ENCODE measurements at regions not wholly inside any gene's neighbourhood (a gene's known extent, or its start where the extent isn't known, plus 50 kb on each side); places are given as distances from the start of the nearest gene placed in this dataset.

DNA sequence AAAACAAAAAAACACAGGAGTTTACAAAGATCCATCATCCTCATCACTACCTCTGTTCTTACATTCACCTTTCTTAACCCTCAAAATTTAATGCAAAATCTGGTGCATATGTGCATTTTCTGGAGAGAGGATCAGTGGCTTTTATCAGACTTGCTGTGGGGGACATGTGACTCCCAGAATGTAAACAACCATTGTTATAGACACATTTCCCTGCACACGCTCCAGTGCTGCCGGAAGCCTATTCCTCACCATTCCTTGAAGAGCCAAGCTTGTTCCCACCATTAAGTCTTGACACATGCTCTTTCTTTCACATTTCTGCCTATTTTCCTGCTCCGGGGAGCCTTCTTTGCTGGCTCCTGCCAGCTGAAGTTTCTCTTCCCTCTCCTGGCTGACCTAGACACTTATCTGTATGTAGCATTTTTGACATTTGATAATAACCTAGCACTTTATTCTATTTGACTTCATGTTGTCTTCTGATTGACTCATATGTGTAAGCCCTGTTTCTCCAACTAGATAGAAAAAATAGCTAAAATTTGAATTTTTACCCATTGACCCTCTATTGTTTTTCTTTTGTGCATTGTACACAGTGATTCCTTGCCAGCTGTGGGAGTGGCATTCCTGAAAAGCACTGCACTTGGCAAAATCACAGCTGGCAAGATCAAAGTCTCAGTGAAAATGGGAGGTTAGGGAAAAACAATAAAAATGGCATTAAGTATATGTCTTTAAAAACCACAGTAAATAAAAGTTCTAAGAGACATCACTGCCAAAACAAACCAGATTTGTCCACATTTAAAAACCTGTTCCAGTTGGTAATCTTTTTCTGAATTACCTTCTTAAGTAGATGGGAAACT is 76.8 kb upstream of the CIBAR2 start:
- DNase-seq, result no peak

DNA sequence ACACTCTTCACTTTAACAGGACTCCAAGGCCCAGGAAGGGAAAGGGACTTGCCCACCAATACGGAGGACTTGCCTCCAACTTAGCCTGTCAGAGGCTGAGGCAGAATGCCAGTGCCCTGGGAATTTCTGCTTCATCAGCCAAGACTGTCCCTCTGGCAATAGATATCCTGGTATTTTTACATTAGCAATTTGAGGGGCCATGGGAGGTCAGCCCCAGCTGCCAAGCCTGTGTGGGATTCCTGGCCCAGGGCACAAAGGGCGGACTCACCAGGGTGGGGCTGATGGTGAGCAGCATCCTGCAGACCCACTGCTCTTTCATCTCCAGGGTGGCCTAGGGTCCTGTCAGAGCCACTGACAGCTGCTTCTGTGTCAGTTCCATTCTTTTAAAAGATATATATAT is 78.3 kb upstream of the CIBAR2 start:
- DNase-seq, result no peak

DNA sequence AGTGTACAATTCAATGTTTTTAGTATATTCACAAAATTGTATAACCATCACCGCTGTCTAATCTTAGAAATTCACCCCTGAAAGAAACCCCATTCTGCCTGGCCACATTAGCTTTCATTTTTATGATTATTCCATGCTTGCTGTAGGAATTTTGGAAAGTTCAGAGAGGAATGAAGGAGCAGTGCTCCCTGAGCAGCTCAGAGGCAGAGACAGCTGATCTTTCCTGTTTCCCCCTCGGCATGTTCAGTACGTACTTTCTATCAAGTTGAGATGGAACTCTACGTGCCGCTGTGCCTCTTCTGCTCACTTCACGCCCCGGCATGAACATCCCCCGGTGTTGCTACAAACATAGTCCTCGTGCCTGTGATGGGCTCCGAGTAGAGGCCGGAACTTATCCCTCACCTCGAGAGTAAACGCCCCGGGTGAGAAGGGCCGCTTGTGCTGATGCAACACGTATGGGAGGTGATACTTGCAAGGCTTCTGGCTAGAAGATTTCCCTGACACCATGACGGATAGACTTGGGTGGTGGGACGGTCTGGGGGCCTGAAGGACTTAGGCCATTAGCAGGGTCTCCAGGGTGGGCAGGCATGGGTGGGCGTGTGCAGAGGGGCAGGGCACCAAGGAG is 79.2 kb upstream of the CIBAR2 start:
- no peak for DNase-seq

DNA sequence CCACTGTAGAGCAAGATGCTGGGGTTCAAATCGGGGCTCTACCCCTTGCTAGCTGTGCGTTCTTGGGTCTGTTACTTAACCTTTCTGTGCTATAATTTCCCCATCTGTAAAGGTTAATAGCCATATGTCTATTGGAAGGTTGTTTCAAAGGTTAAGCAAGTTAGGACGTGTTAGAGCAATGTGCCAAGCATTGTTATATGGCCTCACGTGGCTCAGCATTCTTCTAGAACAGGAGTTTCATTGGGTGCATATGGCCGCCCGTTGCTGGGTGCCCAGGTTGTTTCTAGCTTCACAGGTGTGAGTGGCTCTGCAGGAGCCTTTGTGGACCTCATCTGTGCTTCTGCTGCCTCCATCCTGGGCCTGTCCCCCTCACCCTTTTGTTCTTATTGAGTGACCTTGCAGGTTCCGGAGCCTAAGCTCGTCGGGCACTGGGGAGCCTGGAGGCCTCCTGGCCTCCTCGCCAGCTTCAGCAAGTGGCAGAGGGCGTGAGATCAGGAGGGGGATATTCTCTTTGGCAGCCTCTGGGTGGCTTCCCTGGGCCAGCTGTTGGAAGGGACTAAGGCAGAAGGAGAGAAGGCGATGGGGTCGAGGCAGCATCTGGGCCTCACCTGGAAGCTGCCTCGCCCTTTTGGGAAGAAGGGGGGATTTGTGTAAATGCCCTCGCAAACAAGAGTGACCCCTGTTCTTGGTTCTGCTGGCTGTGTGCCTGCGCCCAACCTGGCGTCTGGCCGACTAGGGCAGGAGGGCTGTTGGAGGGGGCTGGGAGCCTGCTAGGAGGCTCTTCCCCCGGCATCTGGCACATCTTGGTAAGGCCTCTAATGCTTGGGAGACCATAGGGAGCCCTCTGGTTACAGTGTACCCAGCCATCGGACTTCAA is 80.2 kb upstream of the CIBAR2 start:
- no peak for DNase-seq

DNA sequence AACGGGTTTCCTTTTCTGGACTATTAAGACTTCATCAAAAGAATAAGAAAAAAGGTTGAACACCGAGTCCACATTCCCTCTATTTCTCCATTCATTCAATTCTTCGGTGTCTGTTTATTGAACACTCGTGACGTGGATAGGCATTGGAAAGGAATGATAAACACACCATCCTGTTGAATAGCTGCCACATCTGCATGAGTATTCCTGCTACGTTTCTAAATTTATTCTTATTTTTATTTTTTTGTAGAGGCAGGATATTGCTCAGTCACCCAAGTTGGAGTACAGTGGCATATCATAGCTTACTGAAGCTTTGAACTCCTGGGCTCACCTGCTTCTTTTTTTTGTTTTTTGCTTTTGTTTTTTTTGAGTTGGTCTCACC is 80.8 kb upstream of the CIBAR2 start:
- DNase-seq, result no peak

DNA sequence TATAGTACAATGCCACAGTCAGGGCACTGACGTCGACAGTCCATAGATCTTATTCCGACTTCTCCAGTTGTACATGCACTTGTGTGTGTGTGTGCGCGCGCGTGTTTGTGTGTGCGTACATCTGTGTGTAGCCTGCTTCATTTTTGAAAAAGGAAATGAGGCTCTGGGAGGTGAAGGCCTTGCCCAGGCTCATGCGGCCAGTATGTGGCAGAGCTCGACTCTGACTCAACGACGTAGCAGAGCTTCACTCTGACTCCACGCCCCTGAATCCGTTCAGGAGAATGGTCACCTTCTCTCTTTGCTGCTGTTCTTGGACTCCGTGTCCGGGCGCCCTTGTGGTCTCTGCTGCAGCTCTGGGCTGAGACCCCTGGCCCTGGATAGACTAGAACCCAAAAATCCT is 81.6 kb upstream of the CIBAR2 start:
- DNase-seq, result no peak

DNA sequence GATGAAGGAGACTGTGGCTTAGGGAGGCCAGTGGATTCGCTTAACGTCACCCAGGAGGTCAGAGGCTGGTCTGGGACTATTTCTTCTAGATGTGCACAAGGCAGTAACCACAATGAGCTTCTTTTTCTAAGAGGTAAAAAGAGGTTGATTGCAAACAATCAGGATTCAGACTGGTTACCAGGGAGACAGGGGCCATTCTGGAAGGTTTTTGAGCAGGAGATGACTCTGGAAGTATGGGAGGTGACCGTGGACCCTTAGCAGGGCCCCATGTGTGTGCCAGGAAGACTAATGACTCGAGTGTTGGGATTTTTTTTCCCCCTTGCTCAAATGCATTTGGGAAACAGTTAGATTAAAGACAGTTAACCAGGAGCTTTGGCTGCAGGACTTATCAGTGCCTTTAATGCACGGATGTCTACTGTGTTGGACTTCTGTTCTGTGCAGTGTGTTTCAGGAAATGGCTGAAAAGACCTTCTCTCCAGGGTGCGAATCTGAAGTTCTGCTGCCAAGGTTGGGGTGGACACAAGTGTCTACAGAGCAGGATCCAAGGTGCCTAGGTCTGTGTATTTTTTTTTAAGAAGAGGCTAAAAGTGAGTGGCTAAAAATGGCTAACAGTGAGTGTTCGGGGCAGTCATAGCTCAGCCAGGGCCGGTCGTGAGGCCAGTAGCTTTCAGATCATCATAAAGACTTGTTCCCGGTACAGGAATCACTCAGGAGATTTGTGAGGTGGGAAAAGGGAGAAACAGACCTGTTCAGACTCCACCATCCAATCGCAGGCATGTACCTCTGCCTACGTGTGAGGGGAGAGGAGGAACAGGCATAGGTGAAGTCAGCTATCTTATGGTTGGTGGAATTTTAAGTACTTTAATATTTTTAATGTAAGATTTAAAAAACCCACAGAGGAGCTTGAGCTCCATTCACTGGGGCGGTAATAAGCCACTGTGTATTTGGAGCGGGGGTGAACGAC is 82.3 kb upstream of the CIBAR2 start:
- no peak for DNase-seq

DNA sequence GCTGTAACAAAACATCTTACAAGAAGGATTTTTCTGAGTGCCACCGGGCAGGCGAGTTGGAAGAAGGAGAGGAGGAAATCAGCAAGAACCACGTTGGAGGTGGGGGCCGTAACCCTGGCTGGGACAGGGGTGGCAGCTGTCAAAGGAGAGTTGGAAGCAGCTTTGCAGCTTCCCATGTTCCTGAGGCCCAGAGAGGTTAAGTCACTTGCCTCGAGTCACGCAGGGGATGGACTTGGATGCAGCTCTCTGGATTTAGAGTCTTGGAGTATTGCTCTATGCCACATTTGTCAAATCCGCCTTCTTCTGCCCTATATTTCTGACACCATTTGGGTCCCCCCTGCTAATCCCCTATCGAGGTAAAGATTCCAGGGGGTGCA is 83.0 kb upstream of the CIBAR2 start:
- DNase-seq, result no peak

DNA sequence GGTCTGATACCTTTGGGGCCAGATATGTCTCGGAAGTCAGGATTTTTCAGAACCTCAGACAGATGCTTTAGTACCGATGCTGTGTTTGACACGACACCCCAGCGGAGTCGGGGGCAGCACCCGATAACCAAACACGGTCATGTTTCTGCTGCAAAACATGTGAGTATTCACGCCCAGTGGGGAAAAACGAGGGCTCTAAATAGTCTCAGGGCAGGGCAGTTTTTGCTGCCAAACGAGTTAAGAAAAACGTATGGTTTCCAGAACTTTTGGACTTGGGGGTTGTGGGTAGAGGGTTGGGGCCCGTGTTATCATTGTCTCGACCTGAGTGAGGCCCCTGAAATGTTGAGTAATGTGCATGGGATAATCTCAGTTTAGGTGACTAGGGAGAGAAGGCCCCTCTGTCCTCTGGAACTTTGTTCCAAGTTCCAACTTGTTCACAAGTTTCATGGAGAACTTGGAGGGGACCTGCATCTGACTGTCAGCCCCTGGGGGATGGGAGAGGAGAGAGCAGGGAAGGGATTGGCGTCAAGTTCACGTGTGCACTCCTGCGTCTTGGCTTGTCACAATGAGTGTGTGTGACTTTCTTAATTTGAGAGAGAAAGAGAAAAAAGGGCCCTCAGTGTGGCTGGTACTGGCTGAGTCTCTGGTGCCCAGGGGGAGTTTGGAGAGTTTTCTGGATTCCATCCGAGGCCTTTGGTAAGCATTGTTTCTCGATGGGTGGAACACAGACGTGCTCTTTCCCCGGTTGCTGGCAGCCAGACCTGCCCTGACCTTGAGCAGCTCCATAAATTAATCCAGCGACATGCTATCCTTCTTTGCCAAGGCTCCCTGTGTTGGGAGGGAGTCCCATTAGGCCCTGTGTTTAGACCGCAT is 83.9 kb upstream of the CIBAR2 start:
- DNase-seq, result no peak

DNA sequence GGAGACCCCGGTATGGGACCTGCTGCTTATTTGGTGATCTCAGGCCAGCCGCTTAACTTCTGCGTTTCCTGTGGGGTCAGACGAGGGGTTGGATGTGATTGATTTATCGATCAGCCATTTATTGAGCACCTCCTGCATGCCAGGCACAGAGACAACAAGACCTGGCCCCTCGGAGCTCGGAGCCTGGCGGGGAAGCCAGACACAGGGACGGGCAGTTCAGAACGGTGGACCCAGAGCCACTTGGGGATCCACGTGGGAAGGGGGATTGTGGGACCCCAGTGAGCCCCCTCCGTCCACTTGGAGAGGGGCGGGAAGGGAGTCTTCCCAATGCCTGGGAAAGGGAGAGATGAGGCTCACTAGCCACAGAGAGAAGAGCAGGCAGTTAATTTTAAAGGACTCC is 84.7 kb upstream of the CIBAR2 start:
- DNase-seq, result no peak

DNA sequence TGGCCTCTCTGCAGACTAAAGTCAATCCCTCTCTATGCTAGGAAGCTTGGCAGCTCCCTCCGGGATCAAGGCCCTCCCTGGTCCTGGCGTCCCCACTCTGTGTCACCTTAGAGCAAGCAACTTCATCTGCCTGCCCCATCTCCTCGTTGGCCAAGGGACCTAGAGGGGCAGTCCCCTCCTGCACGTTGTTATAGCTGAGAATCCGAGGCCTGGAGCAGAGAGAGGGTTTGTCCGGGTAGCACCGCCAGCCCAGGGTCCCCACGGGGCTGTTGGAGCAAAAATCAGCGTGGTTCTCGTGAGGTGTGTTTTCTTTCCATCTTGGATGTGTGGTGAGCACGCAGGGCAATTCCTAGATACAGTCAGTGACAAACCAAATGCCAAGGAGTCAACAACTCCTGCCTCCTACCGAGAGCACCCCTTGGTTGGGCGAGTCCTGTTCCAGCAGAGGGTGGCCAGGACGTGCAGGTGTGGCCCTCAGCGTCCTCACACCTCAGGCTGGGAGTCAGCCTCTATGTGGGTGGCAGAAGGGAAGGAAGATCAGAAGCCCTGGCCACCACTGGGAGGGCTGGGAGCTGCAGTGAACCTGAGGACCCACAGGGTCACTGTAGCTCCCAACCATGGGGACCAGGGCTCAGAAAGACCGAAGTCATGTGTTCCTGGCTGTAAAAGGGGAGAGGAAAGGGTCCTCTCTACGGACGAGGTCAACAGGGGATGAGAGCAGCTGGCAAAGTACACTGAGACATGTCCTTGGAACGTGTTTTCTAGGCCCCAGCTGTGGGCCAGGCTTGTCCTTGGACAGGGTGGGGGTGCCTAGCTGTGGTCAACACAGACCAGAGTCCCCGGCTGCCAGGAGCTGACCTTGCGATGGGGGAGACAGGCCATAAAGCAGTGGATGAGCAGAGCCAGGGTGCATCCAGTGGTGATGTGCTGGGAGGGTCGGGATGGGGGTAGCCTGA is 85.6 kb upstream of the CIBAR2 start:
- no peak for DNase-seq

DNA sequence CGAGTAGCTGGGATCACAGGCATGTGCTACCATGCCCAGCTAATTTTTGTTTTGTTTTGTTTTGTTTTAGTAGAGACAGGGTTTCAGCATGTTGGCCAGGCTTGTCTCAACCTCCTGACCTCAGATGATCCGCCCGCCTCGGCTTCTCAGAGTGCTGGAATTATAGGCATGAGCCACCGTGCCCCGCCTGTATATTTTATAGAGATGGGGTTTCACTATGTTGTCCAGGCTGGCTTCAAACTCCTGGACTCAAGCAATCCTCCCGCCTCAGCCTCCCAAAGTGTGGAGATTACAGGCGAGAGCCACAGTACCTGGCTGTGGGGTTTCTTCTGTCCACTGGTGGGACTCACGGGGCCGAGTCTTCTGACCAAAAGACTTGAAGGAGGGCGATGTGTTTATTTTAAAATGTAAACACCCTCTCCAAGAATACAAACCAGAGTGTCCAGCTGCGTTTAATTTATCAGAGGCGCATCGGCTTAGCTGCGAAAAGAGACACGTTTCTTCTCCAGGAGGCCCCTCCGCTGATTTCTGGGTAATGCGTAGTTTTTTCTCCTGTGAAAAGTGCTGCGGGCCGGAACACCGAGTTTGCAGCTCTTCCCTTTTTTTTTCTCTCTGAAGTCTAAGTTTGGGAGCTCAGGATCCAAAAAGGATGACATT is 86.9 kb upstream of the CIBAR2 start:
- DNase-seq, result no peak

DNA sequence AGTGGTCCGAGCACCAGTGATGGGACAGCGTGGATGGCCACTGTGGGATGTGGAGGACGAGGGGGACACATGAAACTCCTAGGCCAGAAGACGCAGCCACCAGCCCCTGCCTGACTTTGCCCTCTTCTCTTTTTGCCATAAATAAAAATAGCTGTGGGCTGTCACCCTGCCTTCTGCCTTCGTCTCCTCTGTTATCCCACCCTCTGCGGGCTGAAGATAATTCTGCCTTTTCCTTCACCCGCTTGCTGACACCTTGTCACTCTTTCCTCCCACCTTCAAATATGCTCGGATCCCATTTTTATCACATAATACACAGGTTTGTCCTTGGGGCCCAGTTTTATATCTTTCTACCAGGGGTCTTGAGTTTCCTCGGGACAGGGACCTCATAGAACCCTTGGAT is 87.6 kb upstream of the CIBAR2 start:
- DNase-seq, result no peak

DNA sequence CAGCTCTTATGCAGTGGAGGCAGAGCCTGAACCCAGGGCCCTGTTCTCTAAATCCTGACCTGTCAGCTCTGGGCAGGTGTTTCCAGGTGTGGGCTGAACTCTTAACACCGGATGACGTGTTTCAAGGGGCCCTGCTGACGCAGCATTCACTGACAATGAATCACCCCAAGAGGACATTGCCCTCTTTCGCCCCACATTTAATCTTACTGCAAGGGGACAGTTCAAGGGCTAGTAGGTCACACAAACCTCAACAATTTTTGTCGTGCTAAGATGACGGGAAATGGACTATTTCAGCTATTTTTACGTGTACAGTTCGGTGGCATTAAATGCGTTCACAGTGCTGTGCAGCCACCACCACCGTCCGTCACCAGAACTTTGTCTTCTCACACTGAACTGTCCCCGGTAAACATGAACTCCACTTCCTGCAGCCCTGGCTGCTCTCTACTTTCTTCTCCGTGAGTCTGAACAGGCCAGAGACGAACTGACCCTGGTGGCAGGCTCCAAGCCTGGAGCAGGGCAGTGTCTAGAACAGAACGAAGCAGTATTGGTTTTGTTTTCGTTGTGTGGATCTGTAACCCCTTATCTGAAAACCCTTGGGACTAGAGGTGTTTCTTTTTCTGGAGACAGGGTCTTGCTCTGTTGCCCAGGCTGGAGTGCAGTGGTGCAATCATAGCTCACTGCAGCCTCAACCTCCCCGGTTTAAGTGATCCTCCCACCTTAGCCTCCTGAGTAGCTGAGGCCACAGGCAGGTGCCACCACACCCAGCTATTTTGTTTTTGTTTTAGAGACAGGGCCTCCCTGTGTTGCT is 88.4 kb upstream of the CIBAR2 start:
- no peak for DNase-seq

DNA sequence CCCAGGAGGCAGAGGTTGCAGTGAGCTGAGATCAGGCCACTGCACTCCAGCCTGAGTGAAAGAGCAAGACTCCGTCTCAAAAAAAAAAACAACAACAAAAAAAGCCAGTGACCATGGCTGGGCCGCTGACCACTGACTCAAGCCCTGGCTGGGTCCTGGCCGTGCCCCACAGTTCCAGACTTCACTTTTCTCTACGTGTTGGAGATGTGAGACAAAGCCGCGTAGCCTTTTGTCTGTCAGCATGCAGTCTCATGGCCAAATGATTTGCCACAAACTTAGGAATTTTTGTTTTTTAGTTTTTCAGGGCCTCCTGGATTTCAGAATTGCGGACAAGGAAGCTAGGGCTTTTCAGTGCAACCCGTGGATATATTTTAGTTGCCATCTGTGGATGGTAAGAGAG is 89.3 kb upstream of the CIBAR2 start:
- DNase-seq, result no peak

DNA sequence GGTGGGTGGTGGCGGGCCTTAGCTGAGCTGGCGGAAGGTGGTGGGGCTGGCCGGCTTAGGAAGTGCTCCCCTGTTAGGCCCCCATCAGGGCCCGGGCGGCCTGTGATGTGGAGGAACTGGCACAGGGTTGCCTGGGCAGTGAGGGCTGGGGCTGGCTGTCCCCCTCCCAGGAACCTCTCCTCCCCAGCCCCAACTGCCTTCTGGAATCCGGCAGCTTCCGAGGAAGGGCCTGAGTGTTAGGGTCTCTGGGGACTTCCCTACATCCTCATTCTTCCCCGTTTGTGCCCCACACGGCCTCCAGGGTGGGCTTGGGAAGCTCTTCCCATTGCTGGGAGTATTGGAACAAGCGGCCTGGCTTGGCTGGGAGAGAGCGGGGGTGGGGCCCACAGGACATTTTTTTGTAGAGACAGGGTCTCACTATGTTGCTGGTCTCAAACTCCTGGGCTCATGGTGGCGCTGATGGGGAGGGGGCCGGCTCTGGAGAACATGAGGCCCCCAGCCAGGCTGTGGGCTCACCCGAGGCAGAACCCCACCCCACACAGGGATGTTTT is 89.9 kb upstream of the CIBAR2 start:
- DNase-seq, result no peak

DNA sequence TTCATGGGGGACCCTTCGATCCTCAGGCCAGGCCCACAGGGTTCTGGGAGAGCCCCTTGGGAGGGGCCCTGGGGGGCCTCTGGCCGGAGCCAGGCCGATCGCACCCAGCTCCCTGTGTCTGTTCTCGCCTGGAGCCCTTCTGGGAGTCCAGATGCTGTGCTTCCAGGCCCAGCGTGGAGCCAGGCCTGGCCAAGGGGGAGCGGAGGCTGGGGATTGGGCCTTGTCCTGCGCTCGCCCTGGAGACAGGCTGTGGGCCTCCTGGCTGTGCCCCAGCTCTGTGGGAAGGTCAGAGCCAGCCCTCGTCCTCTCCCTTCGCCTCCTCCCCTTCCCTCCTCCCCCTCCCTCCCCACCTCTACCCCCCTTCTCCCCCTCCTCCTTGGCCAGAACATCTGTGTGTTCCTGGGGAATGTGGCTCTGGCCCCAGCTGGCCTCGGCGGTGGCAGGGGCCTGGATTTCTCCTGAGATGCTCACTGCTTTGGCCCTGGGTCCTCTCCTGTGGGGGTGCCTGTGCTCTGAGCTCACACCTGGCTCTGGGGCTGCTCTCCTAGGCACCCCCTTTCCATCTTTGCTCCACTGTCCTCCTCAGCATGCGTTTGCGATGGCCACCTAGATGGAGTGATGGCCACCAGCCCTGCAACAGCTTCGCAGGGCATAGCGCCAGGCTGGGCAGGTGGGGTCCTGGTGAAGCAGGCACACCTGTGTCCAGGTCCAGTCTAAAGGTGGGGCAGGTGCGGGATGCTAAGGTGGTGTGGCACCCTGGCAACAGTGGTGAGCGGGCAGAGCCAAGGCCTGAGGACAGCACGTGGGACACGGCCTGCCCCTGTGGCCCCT is 90.6 kb upstream of the CIBAR2 start:
- no peak for DNase-seq

DNA sequence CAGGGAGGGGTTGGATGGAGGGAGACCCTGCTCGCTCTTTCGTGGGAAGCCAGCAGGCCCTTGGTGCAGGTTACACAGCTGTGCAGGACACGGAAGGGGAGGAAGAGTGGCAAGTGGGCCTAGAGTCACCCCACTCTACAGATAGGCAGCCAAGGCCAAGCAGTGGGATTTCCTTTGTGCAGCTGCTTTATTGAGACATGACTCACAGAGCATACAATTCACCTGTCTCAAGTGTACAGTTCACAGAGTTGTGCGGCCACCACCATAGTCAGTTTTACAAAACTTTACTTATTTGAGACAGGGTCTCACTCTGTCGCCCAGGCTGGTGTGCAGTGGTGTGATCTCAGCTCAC is 91.2 kb upstream of the CIBAR2 start:
- no peak for DNase-seq

Measured in NCI-H526 treated with DMSO at 0.1 percent for 48 hours (cell line).